ENCODE measurements at regions not wholly inside any gene's neighbourhood (a gene's known extent, or its start where the extent isn't known, plus 50 kb on each side); places are given as distances from the start of the nearest gene placed in this dataset.

DNA sequence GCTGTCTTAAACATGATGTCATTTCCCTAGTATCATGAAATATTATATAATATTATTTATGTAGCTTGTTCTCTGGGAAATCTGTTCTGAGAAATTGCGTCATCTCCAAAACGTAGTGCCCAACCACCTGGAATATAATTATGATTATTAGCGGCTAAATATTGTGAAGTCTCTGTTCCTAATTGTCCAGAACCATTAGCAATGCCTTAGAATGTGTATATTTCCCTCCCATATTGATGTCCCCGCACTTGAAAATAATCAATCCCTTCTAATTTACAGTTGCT, 54.4 kb downstream of the OTOR start:
- TF ChIP-seq YY1 (IDR thresholded peaks at IDR 0.05; ENCODE audit: insufficient read depth, insufficient read length): no peak
- TF ChIP-seq SUZ12 (IDR thresholded peaks at IDR 0.05; ENCODE audit: extremely low read depth, insufficient read depth, insufficient read length): no peak
- no peak for TF ChIP-seq ZNF274 (IDR thresholded peaks at IDR 0.05; ENCODE audit: low read depth, low read length)
